AG09319 (cell line): ENCODE measurements at regions not wholly inside any gene's neighbourhood (a gene's known extent, or its start where the extent isn't known, plus 50 kb on each side); places are given as distances from the start of the nearest gene placed in this dataset.
A peak's percentile ranks its signal among the peaks of the same experiment; 100 is the strongest.

ENCODE experiments used
- DNase-seq: peaks from one replicate; pipeline ENCODE4 v3.0.0-alpha.2; 2010; ENCODE audit warnings: low read depth; ENCODE audit errors: extremely low read depth
- CTCF ChIP-seq: IDR thresholded peaks from 2 replicates; pipeline ENCODE4 v1.5.1; 2011; ENCODE audit warnings: low read depth, mild to moderate bottlenecking, inconsistent platforms, low read length, moderate library complexity

- no peak for TF ChIP-seq CTCF
- no peak for DNase-seq
Observed at GRCh38 chr1:79303040-79303439, 296.5 kb upstream of the ADGRL4 start.

GRCh38 chr1:79302380-79302930 lies 295.9 kb upstream of the ADGRL4 start:
- DNase-seq = no peak
- no peak for TF ChIP-seq CTCF

- TF ChIP-seq CTCF = no peak
Observed at GRCh38 chr1:79295967-79296366, 289.4 kb upstream of the ADGRL4 start.

GRCh38 chr1:79293611-79294010 lies 287.1 kb upstream of the ADGRL4 start:
- no peak for TF ChIP-seq CTCF

More at GRCh38 chr1:79295967-79296366, 289.4 kb upstream of the ADGRL4 start:
- DNase-seq = no peak

GRCh38 chr1:79290927-79291474 lies 284.5 kb upstream of the ADGRL4 start:
- no peak for TF ChIP-seq CTCF
- DNase-seq = no peak

More at GRCh38 chr1:79293611-79294010, 287.1 kb upstream of the ADGRL4 start:
- DNase-seq = no peak

- no peak for TF ChIP-seq CTCF
- DNase-seq = peak; percentile 15
Observed at GRCh38 chr1:79287982-79288381, 281.5 kb upstream of the ADGRL4 start.

- DNase-seq = no peak
- no peak for TF ChIP-seq CTCF
Observed at GRCh38 chr1:79285667-79286066, 279.1 kb upstream of the ADGRL4 start.
